GM04504 (cell line): ENCODE measurements at regions not wholly inside any gene's neighbourhood (a gene's known extent, or its start where the extent isn't known, plus 50 kb on each side); places are given as distances from the start of the nearest gene placed in this dataset.
A peak's percentile ranks its signal among the peaks of the same experiment; 100 is the strongest.

ENCODE experiments used
- DNase-seq: peaks from one replicate; pipeline ENCODE4 v3.0.0-alpha.2; 2012; ENCODE audit warnings: low read depth

GRCh38 chr5:160956051-160956450 lies 104.0 kb upstream of the ATP10B start:
- DNase-seq: no peak

DNA sequence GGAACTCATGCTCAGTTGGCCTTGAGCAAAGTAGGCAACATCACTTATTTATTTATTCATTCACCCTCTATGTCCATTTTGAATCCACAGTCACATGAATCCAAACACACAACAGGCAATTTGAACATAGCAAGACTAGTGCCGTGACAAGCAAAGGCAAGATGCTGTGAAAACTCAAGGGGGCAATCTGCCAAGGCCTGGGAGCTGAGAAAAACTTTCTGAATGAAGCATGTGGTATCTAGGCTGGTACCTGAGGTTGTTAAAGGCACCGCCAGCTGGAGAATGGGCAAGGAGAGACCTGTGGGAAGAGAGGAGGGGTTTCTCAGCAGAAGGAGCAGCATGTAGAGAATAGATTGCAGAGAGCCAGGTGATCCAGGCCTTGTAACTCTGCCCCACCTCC lies 98.3 kb upstream of the ATP10B start:
- no peak for DNase-seq

DNA sequence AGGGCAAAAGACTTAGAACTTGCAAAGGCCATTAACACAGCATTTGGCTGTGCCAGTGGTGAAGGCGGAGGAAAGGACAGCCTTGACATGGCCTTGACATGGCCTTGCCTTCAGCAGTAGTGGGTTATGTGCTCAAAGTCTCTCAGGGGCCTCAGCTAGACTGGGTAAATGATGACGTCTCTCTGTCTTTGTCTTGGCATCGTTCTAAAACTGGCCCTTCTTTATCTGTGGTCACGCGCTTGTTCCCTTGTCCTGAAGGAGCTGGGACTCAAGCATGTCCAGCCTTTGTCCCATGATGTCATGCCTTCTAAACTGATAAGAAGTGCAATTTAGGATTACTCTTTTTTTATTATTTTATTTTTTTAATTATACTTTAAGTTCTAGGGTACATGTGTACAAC lies 88.7 kb upstream of the ATP10B start:
- no peak for DNase-seq

DNA sequence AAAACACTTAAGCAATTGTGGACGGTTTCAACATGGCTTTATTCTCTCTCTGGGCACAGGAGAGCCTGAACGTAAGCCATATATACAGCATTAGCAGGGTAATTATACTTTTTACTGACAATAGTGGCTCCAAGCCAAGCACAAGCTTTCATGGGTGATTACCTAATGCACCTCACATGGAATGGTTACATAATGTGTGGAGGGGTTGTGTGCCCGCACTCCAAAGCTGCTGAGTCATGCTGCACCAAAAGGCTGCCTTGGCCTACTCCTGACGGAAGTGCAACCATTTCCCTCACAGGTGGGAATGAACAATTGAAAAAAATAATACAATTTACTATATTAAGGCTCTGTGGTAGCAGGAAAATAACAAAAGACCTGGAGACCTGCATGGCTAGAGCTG lies 86.5 kb upstream of the ATP10B start:
- no peak for DNase-seq

- DNase-seq: no peak
Measured at GRCh38 chr5:160937570-160937969, 85.6 kb upstream of the ATP10B start.

DNA sequence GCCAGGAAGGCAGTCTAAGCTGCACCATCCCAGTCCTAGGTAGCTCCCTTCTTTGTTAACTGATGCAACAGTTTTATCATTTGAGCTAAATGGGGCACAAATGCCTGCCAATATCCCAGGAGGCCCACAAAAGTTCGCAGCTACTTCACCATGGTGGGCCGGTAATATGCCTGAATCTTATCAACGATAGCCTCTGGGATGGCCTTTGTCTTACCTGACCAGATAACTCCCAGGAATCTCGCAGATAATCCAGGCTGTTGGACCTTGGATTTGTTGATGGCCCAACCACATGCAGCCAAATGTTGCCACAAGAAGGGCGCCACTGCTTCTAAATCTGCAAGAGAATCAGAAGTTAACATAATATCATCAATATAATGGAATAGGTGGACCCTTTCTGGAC lies 83.8 kb upstream of the ATP10B start:
- no peak for DNase-seq

- DNase-seq: no peak
Measured at GRCh38 chr5:160931283-160931682, 79.3 kb upstream of the ATP10B start.

DNA sequence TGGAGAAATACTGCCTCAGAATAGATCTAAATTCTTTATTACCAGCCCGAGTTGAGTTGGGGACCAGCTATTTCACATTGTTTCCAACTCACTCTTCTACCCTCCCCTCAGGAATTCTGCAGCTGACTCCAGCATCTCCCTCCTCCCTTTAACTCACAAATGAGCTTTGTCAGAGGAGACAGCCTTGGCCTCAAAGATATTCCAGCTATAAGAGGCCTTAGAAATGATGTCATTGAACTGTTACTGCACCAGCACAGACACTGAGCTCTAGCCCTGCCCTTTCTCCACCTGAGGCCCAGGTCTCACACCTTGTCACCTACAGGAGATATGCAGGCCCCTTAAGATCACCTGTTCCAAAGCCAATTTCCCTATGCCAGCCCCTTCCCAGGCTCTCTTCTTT lies 78.4 kb upstream of the ATP10B start:
- peak; percentile 3 for DNase-seq

GRCh38 chr5:160929906-160930305 lies 77.9 kb upstream of the ATP10B start:
- DNase-seq: no peak

DNA sequence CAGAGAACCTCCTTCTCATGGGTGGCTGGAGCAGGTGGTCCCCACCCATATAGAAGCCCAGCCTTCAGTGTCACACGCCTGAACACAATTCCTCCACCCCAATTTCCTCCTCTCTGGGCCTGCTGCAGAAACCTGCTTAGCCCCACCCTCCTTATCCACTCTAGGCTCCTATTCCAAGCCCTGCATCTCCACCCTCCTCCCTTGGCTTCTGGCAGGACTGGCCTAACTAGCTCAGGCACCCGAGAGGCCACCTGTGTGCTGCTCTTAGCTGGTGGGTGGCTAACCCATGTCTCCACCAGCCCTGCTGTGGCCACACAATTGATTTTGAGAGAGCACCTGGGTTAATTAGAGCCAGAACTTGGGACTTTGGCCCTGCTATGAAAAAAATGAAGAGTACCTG lies 77.3 kb upstream of the ATP10B start:
- DNase-seq: no peak

DNA sequence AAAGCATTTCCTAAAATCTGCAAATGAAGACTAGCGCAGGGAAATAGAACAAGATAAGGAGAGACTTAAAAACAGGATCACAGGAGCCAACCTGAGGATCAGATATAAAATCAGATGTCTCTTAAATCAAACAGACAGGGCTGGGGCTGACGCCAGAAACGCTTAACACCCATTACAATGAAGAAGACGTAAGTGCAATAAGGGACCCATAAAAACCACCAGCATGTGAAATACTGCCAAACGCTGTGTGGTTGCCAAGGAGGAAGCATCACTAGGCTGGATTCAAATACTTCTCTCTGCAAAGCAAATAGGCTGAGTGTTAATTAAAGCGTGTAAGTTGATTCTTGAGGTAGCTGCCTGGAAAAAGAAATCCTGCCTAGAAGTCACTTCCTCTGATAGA lies 74.4 kb upstream of the ATP10B start:
- DNase-seq: peak; percentile 10

- DNase-seq: no peak
Measured at GRCh38 chr5:160925281-160925680, 73.3 kb upstream of the ATP10B start.

GRCh38 chr5:160923936-160924710 lies 72.1 kb upstream of the ATP10B start:
- no peak for DNase-seq

DNA sequence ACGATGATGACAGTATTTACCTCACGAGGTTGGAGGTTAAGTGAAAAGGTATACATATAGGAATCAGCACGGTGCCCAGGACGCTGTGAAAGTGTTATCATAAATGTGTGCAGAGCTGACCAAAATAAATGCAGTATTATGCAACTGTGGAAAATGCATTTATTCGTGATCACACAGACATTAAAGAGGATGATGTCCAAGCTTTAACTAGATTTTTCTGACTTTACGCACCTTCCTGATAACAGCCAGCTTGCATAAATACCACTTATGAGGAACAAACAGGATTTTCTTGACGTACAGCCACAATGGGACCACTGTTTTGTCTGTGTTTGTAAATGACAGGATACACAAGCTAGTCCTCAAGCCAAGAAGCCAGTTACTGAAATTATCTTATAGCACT lies 71.4 kb upstream of the ATP10B start:
- DNase-seq: no peak

- DNase-seq: no peak
Measured at GRCh38 chr5:160922311-160922710, 70.3 kb upstream of the ATP10B start.

GRCh38 chr5:160921423-160922285 lies 69.6 kb upstream of the ATP10B start:
- DNase-seq: no peak

- no peak for DNase-seq
Measured at GRCh38 chr5:160919626-160920025, 67.6 kb upstream of the ATP10B start.

GRCh38 chr5:160918386-160918785 lies 66.4 kb upstream of the ATP10B start:
- DNase-seq: no peak

- no peak for DNase-seq
Measured at GRCh38 chr5:160906090-160906489, 54.1 kb upstream of the ATP10B start.

GRCh38 chr5:160905285-160905684 lies 53.3 kb upstream of the ATP10B start:
- DNase-seq: no peak

GRCh38 chr5:160904591-160904990 lies 52.6 kb upstream of the ATP10B start:
- DNase-seq: no peak

DNA sequence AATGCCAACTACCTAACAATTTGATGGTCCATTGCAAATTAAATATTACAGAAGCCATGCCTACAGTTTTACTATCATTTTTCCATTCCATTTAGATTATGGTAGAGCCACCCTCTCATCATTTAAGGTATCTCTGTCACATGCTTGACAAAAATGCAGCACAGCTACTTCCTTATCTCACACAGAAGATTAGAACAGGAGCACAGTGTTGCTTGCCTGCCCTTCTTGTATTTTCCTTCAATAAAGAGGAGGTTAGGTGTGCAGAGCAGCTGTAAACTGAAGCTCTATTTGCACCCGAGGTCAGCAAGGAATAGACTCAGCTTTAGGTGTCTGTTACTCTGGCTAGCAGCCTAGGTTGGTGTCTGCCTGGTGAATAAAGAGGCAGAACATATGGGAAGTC lies 51.5 kb upstream of the ATP10B start:
- no peak for DNase-seq

DNA sequence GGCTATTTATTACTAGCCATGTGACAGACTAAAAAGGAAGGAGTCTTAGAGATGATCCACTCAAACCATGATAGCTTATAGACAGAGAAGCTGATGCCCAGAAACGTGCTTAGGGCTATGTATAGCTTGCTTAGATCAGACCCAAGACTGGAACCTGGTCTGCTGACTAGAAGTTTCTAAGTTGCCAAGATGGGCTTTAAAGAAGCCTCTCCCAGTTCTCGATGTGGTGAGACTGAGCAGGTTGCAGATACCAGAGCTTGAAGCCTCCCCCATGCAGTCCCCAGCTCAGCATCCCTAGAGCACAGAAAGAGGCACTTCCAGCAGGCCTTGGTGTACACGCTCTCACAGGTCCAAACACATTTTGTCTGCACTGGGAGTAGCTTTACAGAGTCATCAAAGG lies 51.1 kb upstream of the ATP10B start:
- no peak for DNase-seq
